Large intestine (tissue), 3 donors: ENCODE measurements at regions not wholly inside any gene's neighbourhood (a gene's known extent, or its start where the extent isn't known, plus 50 kb on each side); places are given as distances from the start of the nearest gene placed in this dataset.

Source experiments
- DNase-seq, 2 donors: peaks; one replicate each; pipeline versions ENCODE4 v3.0.0 to v3.0.0-alpha.2; 2013
- H3K27ac ChIP-seq: one replicate; pipeline ENCODE4 v1.5.1; 2013; ENCODE audit warnings: low read length
- H3K27me3 ChIP-seq: 2 replicates; pipeline ENCODE4 v1.6.1; 2013; ENCODE audit warnings: low read length; ENCODE audit not compliant: control insufficient read depth, insufficient read depth
- H3K36me3 ChIP-seq: 2 replicates; pipeline ENCODE4 v1.6.1; 2013; ENCODE audit warnings: low read length; ENCODE audit not compliant: control insufficient read depth, insufficient read depth
- H3K4me1 ChIP-seq: one replicate; pipeline ENCODE4 v1.6.1; 2013; ENCODE audit warnings: low read length; ENCODE audit not compliant: control insufficient read depth, insufficient read depth
- H3K4me3 ChIP-seq: one replicate; pipeline ENCODE4 v1.5.1; 2013; ENCODE audit warnings: low read length
- H3K9me3 ChIP-seq: one replicate; pipeline ENCODE4 v1.6.1; 2013; ENCODE audit warnings: mild to moderate bottlenecking, low read depth, low read length, moderate library complexity; ENCODE audit not compliant: control insufficient read depth
- WGBS: methylation state at CpG from one replicate; pipeline ENCODE4 v1.1.5; 2013; ENCODE audit warnings: low lambda C conversion rate; ENCODE audit not compliant: insufficient coverage; 5-methylcytosine and 5-hydroxymethylcytosine counted together

DNA sequence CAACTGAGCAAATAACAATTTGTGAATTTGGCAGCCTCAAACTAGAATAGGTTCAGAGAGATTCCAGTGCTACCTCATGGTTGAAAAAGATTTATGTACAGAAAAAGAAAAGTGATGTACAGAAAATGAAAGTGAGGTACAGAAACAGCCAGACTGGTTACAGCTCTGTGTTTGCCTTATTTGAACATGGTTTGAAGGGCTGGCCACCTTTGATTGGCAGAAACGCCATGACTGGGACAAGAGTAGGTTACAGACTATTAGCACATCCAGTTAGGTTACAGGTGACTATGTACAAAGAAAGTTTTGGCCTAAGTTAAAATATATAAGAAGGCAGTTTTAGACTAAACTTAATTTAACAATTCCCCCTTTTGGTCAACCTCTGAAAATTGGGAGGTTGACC lies 309.4 kb downstream of the BTG1 start:
- H3K4me1 ChIP-seq: no peaks in the 10 kb centered on the region
- no peak for DNase-seq
- H3K36me3 ChIP-seq: no peaks in the 10 kb centered on the region
- H3K9me3 ChIP-seq: no peaks in the 10 kb centered on the region
- H3K4me3 ChIP-seq: no peak overlapping the region
- WGBS: no CpG with 5 or more reads among the region's 1 CpG
- H3K27ac ChIP-seq: no peak overlapping the region
- no peaks in the 10 kb centered on the region for H3K27me3 ChIP-seq

DNA sequence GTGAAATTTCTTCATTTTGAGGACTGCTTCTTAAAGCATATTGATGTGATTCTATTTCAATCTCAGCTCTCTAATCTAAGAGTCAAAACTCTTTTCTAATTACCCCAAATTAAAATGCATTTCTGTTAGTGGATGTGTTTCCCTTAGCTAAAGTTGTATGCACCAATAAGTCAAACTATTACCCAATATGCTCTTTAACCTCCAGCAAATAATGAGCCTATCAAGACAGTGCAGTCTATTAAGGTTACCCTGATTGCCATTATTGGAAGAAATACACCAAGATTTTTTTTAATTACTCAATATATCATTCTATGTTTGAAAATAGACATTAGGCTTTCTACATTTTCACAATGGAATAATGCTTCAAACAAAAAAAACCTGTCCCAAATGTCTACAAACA lies 310.0 kb downstream of the BTG1 start:
- H3K27ac ChIP-seq: no peak overlapping the region
- no peaks in the 10 kb centered on the region for H3K9me3 ChIP-seq
- H3K36me3 ChIP-seq: no peaks in the 10 kb centered on the region
- no peaks in the 10 kb centered on the region for H3K27me3 ChIP-seq
- no peak overlapping the region for H3K4me3 ChIP-seq
- no peaks in the 10 kb centered on the region for H3K4me1 ChIP-seq
- no peak for DNase-seq

DNA sequence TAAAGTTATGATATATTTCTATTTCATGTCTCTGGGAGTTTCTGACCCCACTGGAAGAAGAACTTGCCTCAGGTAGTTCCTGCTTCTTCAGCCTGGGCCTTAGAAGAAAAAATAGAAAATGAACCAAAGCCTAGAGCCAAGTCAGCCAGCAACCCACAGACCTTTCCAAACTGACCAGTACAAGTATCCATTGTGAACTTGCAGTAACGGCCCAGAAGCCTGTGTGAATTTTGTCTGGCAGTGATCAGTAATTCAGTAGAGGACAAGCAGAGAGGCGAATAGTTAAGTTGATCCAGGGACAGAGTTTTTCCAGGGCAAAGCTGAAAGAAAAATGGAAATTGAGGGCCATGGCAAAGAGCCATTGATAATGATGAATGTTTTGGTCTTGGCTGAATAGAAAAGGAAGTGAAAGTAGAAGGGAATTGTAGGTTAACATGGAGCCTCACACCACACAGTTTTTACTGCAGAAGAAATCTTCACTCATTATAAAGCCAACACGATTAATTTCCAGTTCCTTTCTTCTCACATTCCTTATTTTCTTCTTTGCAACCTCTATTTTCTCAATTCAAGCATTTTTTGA lies 311.8 kb downstream of the BTG1 start:
- Histone ChIP-seq H3K36me3 (no peaks in the 10 kb centered on the region), H3K4me1 (no peaks in the 10 kb centered on the region), H3K9me3 (no peaks in the 10 kb centered on the region), H3K27me3 (no peaks in the 10 kb centered on the region), H3K4me3 (no peak overlapping the region), H3K27ac (no peak overlapping the region)
- DNase-seq: no peak
- 100% methylated on average over 1 of the region's 3 CpGs for WGBS

GRCh38 chr12:91825999-91826398 lies 319.6 kb downstream of the BTG1 start:
- WGBS: 79% methylated on average over 3 of the region's 3 CpGs

DNA sequence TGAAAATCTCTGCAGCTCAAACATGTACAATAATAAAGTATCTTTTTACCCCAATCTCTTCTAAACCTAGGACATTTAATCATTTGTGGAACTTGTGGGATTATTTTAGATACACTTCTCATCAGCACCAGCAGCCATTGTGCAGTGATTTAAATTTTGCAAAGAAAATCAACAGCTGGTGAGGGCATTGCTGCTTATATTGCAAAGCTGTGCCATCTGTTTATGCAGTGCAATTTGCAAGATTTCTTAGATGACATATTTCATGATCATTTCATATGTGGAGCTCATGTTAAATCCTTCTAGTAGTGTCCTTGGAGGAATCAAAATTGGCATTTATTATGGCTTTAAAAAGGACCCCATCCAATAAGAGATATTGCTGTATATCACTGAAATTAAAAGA lies 320.7 kb downstream of the BTG1 start:
- Histone ChIP-seq H3K9me3 (peaks cover 3% of the 10 kb centered on the region), H3K4me1 (no peaks in the 10 kb centered on the region), H3K4me3 (no peak overlapping the region), H3K36me3 (no peaks in the 10 kb centered on the region), H3K27me3 (no peaks in the 10 kb centered on the region), H3K27ac (no peak overlapping the region)
- no peak for DNase-seq

More at GRCh38 chr12:91825999-91826398, 319.6 kb downstream of the BTG1 start:
- Histone ChIP-seq H3K36me3 (no peaks in the 10 kb centered on the region), H3K4me1 (no peaks in the 10 kb centered on the region), H3K27me3 (no peaks in the 10 kb centered on the region), H3K27ac (no peak overlapping the region), H3K4me3 (no peak overlapping the region), H3K9me3 (no peaks in the 10 kb centered on the region)
- no peak for DNase-seq

DNA sequence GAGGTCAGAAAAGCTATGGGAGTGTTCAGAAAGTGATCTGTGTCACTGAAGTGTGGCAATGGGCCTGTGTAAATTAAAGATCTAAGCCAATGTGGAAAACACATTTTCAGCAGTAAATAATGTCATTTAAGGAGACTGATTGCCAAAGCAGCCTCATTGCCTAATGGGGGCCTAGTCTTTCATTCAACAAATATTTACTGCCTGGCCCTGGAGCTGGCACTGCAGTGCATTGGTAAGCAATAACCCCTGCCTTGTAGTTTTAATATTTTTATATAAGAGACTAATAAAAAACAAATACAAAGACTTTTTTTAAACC lies 326.6 kb downstream of the BTG1 start:
- DNase-seq: no peak
- Histone ChIP-seq H3K27me3 (no peaks in the 10 kb centered on the region), H3K4me1 (no peaks in the 10 kb centered on the region), H3K4me3 (no peak overlapping the region), H3K9me3 (peaks cover 3% of the 10 kb centered on the region), H3K27ac (no peak overlapping the region), H3K36me3 (no peaks in the 10 kb centered on the region)

DNA sequence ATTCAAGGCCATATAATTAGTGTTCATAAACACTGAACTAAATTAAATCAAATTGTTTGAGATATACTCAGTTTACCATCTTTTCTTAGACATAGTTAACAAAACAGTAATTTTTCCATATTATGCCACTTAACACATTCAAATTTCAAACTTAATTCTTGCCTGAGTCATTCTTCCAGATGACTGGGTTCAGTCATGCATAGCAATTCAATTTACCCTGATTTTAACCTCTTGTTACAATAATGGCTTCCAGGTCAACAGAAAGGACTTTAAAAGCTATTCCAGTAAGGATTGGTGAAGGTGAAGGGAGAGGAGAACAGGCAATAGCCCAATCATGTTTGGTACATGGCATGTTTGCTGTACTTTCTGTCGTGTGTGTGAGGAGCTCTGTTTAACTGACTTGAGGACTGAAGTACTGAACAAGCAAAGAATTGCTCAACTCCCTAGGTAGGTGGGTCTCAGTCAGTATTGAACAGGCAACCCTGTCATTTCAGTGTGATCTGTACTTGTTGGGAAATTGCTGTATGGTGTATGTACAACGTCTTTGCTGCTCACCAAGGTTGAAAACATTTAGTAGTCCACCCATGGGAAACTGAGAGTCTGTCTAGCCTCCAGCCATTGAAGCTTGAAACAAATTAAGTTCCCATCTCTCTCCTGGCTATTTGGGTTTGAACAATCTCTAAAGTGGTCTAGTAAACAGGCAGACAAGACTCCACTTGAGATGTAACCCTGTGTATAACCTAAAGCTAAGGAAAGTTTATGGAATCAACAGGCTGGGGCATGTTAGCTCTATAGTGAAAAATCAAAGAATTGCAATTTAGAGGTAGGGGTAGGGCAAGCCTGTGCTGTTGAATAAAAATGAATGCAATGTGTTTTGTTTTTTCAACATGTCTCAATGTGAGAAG lies 327.2 kb downstream of the BTG1 start:
- WGBS: no CpG with 5 or more reads among the region's 2 CpGs
- Histone ChIP-seq H3K4me1 (no peaks in the 10 kb centered on the region), H3K36me3 (no peaks in the 10 kb centered on the region), H3K4me3 (no peak overlapping the region), H3K27ac (no peak overlapping the region), H3K9me3 (peaks cover 3% of the 10 kb centered on the region), H3K27me3 (no peaks in the 10 kb centered on the region)
- DNase-seq: no peak

- Histone ChIP-seq H3K9me3 (peaks cover 3% of the 10 kb centered on the region), H3K27me3 (no peaks in the 10 kb centered on the region), H3K36me3 (no peaks in the 10 kb centered on the region), H3K4me1 (no peaks in the 10 kb centered on the region), H3K4me3 (no peak overlapping the region), H3K27ac (no peak overlapping the region)
- no CpG with 5 or more reads among the region's 2 CpGs for WGBS
- DNase-seq: no peak
Observed at GRCh38 chr12:91817517-91817916, 328.1 kb downstream of the BTG1 start.

DNA sequence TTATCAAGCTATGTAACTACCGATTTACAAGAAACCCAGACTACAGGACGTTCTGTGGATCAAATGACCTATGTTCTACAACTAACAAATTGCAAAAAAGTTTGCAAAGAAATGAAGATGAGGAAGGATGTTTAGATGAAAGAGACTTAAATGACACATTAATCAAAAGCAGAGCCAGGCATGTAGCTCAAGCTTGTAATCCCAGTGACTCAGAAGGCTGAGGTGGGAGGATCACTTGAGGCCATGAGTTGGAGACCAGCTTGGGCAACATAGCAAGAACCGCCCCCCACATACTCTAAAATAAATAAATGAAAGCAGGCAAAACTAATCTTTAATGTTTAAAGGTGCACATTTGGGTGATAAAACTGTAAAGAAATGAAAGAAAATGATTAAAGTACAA lies 331.9 kb downstream of the BTG1 start:
- H3K4me1 ChIP-seq: no peaks in the 10 kb centered on the region
- H3K9me3 ChIP-seq: peaks cover 3% of the 10 kb centered on the region
- DNase-seq: no peak
- H3K36me3 ChIP-seq: no peaks in the 10 kb centered on the region
- WGBS: 100% methylated on average over 1 of the region's 3 CpGs
- no peak overlapping the region for H3K4me3 ChIP-seq
- no peaks in the 10 kb centered on the region for H3K27me3 ChIP-seq
- H3K27ac ChIP-seq: no peak overlapping the region

- H3K27me3 ChIP-seq: no peaks in the 10 kb centered on the region
- 65% methylated on average over 3 of the region's 5 CpGs for WGBS
- peaks cover 6% of the 10 kb centered on the region for H3K9me3 ChIP-seq
- no peak overlapping the region for H3K4me3 ChIP-seq
- H3K4me1 ChIP-seq: no peaks in the 10 kb centered on the region
- H3K36me3 ChIP-seq: no peaks in the 10 kb centered on the region
- H3K27ac ChIP-seq: no peak overlapping the region
- DNase-seq: peak; percentile 26 to 60
Observed at GRCh38 chr12:91811481-91812287, 334.0 kb downstream of the BTG1 start.
